Natural killer cell (primary cell): ENCODE measurements at regions not wholly inside any gene's neighbourhood (a gene's known extent, or its start where the extent isn't known, plus 50 kb on each side); places are given as distances from the start of the nearest gene placed in this dataset.
"Not testable (repeated sequence)": the region's sequence is repeated elsewhere in the genome, so short reads cannot be mapped to it uniquely, and the experiment has no call there.

Experiments used
- ATAC-seq, 3 donors: fragments of 150-1000 bp in 2 of 3; fragments of 200-7000 bp in 1 of 3; cut with Tn5 transposase; 1 replicate in 1 of 3; 2 replicates in 2 of 3; pipeline ENCODE4 v1.10.0; 2021; ENCODE audit warnings: mild to moderate bottlenecking in 2 of 3, moderate library complexity in 2 of 3
- DNase-seq, 2 donors: peaks; one replicate each; pipeline versions ENCODE4 v3.0.0 to v3.0.0-alpha.2; 2013 to 2021; ENCODE audit warnings: mixed read lengths in 1 of 2
- H3K27ac ChIP-seq: one replicate; pipeline ENCODE4 v1.5.1; 2013; ENCODE audit warnings: mild to moderate bottlenecking, low read length
- H3K27me3 ChIP-seq: one replicate; pipeline ENCODE4 v1.6.1; 2013; ENCODE audit warnings: low read length; ENCODE audit not compliant: control insufficient read depth, insufficient read depth
- H3K36me3 ChIP-seq: one replicate; pipeline ENCODE4 v1.6.1; 2013; ENCODE audit warnings: low read length; ENCODE audit not compliant: control insufficient read depth, insufficient read depth
- H3K4me1 ChIP-seq: one replicate; pipeline ENCODE4 v1.6.1; 2013; ENCODE audit warnings: low read length; ENCODE audit not compliant: control insufficient read depth, insufficient read depth
- H3K4me3 ChIP-seq: one replicate; pipeline ENCODE4 v1.5.1; 2013; ENCODE audit warnings: low read length
- H3K9me3 ChIP-seq: one replicate; pipeline ENCODE4 v1.6.1; 2013; ENCODE audit warnings: low read length; ENCODE audit not compliant: control insufficient read depth, insufficient read depth
- H3K27ac Mint-ChIP-seq, 2 donors: one replicate each; pipeline ENCODE4 v1.8.0; 2022; ENCODE audit warnings: mild to moderate bottlenecking in 2 of 2, mixed read lengths in 2 of 2, moderate library complexity in 1 of 2
- H3K27me3 Mint-ChIP-seq, 2 donors: one replicate each; pipeline ENCODE4 v1.8.0; 2022; ENCODE audit warnings: low read depth in 2 of 2, mixed read lengths in 2 of 2
- H3K36me3 Mint-ChIP-seq: one replicate; pipeline ENCODE4 v1.8.0; 2022; ENCODE audit warnings: mixed read lengths
- H3K4me1 Mint-ChIP-seq, 2 donors: one replicate each; pipeline ENCODE4 v1.8.0; 2022; ENCODE audit warnings: mixed read lengths in 2 of 2
- H3K4me3 Mint-ChIP-seq: one replicate; pipeline ENCODE4 v1.8.0; 2022; ENCODE audit warnings: mild to moderate bottlenecking, moderate library complexity, mixed read lengths
- H3K9me3 Mint-ChIP-seq, 2 donors: one replicate each; pipeline ENCODE4 v1.8.0; 2022; ENCODE audit warnings: mixed read lengths in 2 of 2
- WGBS: methylation state at CpG from one replicate; pipeline ENCODE4 v1.1.7; 2013; ENCODE audit warnings: missing lambda C conversion rate; ENCODE audit not compliant: insufficient coverage; 5-methylcytosine and 5-hydroxymethylcytosine counted together
- intact Hi-C: fragments of 100-400 bp; cut with micrococcal nuclease; formaldehyde crosslinking; loops from one replicate; pipeline ENCODE4 v1.14.2; 2022
- TF ChIP-seq, protein P1 (sequence below): fragments of 200-600 bp; IDR thresholded peaks from one replicate; pipeline ENCODE4 v1.8.0; 2022; ENCODE audit warnings: antibody characterized with exemption

DNA sequence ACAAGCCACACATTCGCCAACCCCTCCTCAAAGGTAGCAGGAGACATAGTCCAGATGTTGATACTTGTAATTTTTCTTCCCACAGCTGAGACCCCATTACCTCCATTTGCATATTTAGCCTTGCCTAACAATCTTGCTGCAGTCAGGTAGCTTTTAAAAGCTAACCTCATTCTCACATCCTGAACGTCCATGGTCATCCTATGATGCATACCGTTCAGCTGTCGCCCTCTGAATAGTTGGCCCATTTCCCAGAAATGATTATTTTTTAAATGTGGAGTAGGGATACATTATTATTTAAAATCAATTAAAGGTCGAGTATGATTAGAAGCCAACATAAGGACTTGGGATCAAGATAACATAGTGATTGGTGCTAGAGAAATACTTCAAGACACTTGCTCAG lies 165.0 kb downstream of the MEX3B start:
- Histone ChIP-seq H3K36me3 (no peaks in the 10 kb centered on the region), H3K27me3 (no peaks in the 10 kb centered on the region), H3K9me3 (no peaks in the 10 kb centered on the region), H3K27ac (no peak overlapping the region), H3K4me1 (no peaks in the 10 kb centered on the region), H3K4me3 (no peak overlapping the region)
- TF ChIP-seq, protein P1, sequence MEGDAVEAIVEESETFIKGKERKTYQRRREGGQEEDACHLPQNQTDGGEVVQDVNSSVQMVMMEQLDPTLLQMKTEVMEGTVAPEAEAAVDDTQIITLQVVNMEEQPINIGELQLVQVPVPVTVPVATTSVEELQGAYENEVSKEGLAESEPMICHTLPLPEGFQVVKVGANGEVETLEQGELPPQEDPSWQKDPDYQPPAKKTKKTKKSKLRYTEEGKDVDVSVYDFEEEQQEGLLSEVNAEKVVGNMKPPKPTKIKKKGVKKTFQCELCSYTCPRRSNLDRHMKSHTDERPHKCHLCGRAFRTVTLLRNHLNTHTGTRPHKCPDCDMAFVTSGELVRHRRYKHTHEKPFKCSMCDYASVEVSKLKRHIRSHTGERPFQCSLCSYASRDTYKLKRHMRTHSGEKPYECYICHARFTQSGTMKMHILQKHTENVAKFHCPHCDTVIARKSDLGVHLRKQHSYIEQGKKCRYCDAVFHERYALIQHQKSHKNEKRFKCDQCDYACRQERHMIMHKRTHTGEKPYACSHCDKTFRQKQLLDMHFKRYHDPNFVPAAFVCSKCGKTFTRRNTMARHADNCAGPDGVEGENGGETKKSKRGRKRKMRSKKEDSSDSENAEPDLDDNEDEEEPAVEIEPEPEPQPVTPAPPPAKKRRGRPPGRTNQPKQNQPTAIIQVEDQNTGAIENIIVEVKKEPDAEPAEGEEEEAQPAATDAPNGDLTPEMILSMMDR: no peak
- H3K36me3 Mint-ChIP-seq: no peaks in the 10 kb centered on the region
- peaks cover 0 to 2% of the 10 kb centered on the region in 2 donors for H3K9me3 Mint-ChIP-seq
- ATAC-seq (no peak), DNase-seq (no peak)
- H3K4me3 Mint-ChIP-seq: no peak overlapping the region
- H3K27me3 Mint-ChIP-seq: peaks cover 0 to 3% of the 10 kb centered on the region in 2 donors
- no peaks in the 10 kb centered on the region for H3K4me1 Mint-ChIP-seq
- H3K27ac Mint-ChIP-seq: no peak overlapping the region
- intact Hi-C loops: no loop called here
- WGBS: 79% methylated on average over 4 of the region's 5 CpGs

DNA sequence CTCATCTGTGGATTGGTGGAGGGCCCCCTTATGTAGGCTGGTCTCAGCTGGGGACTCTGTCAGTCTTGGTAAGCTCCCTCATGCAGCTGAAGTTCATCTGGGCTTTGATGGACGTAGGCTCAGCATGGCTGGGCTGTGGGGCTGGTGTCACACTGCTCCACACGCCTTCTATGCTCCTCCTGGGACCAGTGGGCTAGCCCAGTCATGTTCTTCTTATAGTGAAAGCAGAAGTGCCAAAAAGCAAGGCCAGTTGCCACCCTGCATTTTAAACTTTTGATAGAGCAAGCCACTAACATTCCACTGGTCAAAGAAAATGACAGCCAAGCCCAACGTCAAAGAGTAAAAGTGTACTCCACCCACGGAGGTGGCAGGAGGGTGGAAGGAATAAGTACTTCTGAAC lies 165.5 kb downstream of the MEX3B start:
- Histone ChIP-seq H3K4me3 (no peak overlapping the region), H3K9me3 (no peaks in the 10 kb centered on the region), H3K27ac (no peak overlapping the region), H3K4me1 (no peaks in the 10 kb centered on the region), H3K36me3 (no peaks in the 10 kb centered on the region), H3K27me3 (no peaks in the 10 kb centered on the region)
- Mint-ChIP-seq H3K9me3 (peaks cover 0 to 2% of the 10 kb centered on the region in 2 donors), H3K4me1 (no peaks in the 10 kb centered on the region), H3K27ac (no peak overlapping the region), H3K4me3 (no peak overlapping the region), H3K27me3 (peaks cover 0 to 3% of the 10 kb centered on the region in 2 donors), H3K36me3 (no peaks in the 10 kb centered on the region)
- 67% methylated on average over 4 of the region's 4 CpGs for WGBS
- intact Hi-C loops: no loop called here
- TF ChIP-seq, protein P1: no peak
- no peak for DNase-seq
- ATAC-seq: no peak

DNA sequence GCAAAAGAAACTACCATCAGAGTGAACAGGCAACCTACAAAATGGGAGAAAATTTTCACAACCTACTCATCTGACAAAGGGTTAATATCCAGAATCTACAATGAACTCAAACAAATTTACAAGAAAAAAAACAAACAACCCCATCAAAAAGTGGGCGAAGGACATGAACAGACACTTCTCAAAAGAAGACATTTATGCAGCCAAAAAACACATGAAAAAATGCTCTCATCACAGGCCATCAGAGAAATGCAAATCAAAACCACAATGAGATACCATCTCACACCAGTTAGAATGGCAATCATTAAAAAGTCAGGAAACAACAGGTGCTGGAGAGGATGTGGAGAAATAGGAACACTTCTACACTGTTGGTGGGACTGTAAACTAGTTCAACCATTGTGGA lies 170.1 kb downstream of the MEX3B start:
- H3K4me3 Mint-ChIP-seq, H3K27me3 ChIP-seq, H3K4me1 Mint-ChIP-seq, H3K9me3 Mint-ChIP-seq, intact Hi-C loops, DNase-seq, H3K9me3 ChIP-seq, H3K4me1 ChIP-seq, H3K27ac Mint-ChIP-seq, ATAC-seq, H3K27me3 Mint-ChIP-seq, H3K4me3 ChIP-seq, H3K27ac ChIP-seq, H3K36me3 Mint-ChIP-seq, H3K36me3 ChIP-seq: not testable (repeated sequence)
- WGBS: 80% methylated on average over 1 of the region's 1 CpG

DNA sequence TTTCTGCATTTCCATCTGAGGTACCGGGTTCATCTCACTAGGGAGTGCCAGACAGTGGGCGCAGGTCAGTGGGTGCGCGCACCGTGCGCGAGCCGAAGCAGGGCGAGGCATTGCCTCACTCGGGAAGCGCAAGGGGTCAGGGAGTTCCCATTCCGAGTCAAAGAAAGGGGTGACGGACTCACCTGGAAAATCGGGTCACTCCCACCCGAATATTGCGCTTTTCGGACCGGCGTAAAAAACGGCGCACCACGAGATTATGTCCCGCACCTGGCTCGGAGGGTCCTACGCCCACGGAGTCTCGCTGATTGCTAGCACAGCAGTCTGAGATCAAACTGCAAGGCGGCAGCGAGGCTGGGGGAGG lies 175.1 kb downstream of the MEX3B start:
- H3K9me3 ChIP-seq, H3K27me3 Mint-ChIP-seq, DNase-seq, ATAC-seq, H3K27ac ChIP-seq, H3K27me3 ChIP-seq, H3K9me3 Mint-ChIP-seq, H3K36me3 ChIP-seq, H3K4me1 ChIP-seq, H3K4me3 ChIP-seq, H3K36me3 Mint-ChIP-seq, H3K27ac Mint-ChIP-seq, H3K4me1 Mint-ChIP-seq, H3K4me3 Mint-ChIP-seq, intact Hi-C loops: not testable (repeated sequence)
- 92% methylated on average over 9 of the region's 29 CpGs for WGBS

DNA sequence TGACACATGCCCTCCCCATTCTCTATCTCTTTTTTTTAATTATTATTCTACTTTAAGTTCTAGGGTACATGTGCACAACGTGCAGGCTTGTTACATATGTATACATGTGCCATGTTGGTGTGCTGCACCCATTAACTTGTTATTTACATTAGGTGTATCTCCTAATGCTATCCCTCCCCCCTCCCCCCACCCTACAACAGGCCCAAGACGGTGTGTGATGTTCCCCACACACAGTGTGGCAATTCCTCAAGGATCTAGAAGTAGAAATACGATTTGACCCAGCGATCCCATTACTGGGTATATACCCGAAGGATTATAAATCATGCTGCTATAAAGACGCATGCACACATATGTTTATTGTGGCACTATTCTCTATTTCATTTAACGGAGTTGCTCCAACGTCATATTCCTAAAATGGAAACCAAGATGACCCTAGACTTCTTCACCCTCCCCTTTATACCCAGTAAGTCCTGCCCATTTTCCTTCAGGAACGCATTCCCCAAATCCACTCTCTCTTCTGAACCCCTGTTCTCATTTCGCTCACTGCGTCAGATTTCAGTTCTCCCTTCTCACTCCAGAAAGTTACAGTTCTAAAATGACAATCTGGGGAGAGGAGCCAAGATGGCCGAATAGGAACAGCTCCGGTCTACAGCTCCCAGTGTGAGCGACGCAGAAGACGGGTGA lies 175.6 kb downstream of the MEX3B start:
- intact Hi-C loops: not testable (repeated sequence)

More for the DNA sequence above, 175.6 kb downstream of the MEX3B start:
- WGBS: 82% methylated on average over 11 of the region's 16 CpGs
- not testable (repeated sequence) for H3K27me3 Mint-ChIP-seq, H3K4me3 ChIP-seq, H3K4me1 ChIP-seq, H3K27me3 ChIP-seq, ATAC-seq, H3K36me3 Mint-ChIP-seq, H3K4me3 Mint-ChIP-seq, H3K9me3 Mint-ChIP-seq, DNase-seq, H3K9me3 ChIP-seq, H3K27ac Mint-ChIP-seq, H3K4me1 Mint-ChIP-seq, H3K27ac ChIP-seq, H3K36me3 ChIP-seq
